ENCODE measurements at regions not wholly inside any gene's neighbourhood (a gene's known extent, or its start where the extent isn't known, plus 50 kb on each side); places are given as distances from the start of the nearest gene placed in this dataset.

DNA sequence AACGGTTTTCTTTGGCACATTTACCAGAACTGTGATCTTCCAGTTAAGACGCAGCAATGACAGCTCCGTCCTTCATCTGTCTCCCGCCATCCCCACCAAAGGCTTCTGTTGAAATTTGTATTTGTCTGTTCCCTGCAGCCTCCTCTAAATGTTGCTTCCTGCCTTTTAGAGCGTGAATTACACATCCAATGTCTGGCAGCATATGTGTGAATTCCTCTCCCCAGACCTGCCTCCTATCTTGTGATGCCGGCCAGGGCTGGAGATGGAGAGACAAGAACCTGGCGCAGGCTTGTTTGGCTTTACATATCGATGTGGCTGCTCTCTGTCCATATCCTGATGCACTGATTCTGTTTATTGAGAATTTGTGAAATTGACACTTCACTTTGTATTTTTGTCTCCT lies 738.4 kb upstream of the TMEM132C start:
- no peaks in the 10 kb centered on the region for H3K36me3 ChIP-seq
- no peak overlapping the region for H3K27ac ChIP-seq
- DNase-seq (no peak), ATAC-seq (no peak)
- no peak overlapping the region for H3K4me3 ChIP-seq
- TF ChIP-seq, protein P1, sequence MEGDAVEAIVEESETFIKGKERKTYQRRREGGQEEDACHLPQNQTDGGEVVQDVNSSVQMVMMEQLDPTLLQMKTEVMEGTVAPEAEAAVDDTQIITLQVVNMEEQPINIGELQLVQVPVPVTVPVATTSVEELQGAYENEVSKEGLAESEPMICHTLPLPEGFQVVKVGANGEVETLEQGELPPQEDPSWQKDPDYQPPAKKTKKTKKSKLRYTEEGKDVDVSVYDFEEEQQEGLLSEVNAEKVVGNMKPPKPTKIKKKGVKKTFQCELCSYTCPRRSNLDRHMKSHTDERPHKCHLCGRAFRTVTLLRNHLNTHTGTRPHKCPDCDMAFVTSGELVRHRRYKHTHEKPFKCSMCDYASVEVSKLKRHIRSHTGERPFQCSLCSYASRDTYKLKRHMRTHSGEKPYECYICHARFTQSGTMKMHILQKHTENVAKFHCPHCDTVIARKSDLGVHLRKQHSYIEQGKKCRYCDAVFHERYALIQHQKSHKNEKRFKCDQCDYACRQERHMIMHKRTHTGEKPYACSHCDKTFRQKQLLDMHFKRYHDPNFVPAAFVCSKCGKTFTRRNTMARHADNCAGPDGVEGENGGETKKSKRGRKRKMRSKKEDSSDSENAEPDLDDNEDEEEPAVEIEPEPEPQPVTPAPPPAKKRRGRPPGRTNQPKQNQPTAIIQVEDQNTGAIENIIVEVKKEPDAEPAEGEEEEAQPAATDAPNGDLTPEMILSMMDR (IDR thresholded peaks at IDR 0.05 in 4 of 5, conservative IDR thresholded peaks at IDR 0.05 in 1 of 5) = no peak
- no peak for TF ChIP-seq POLR2A (IDR thresholded peaks at IDR 0.05)
- H3K9me3 ChIP-seq = no peaks in the 10 kb centered on the region
- intact Hi-C loops (cut with DNase I; ENCODE audit: low total_unique reads) (no loop called here), in situ Hi-C loops (cut with MboI; ENCODE audit: low sequenced_read_pairs in 4 of 4) (no loop called here)
- H3K4me1 ChIP-seq = no peaks in the 10 kb centered on the region
- H3K27me3 ChIP-seq = no peaks in the 10 kb centered on the region

DNA sequence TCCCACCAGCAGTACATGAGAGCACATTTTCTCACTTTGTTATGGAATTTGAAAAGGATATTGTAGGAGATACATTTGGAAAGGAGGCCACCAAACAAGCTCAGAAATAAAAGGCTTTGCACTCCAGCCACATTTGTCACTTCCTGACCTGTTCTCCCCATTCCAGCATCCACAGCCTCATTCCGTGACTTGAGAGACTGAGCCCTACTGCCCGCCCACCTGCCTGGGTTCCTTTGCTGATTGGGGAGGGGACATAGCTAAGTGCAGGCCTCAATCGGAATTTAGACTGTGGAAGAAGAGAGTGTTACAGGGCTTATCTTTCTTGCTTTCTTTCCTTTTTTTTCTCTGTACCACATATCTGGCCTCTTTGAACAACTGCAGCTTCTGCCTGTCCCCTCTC lies 735.4 kb upstream of the TMEM132C start:
- Histone ChIP-seq H3K9me3 (no peaks in the 10 kb centered on the region), H3K4me1 (no peaks in the 10 kb centered on the region), H3K27me3 (no peaks in the 10 kb centered on the region), H3K36me3 (no peaks in the 10 kb centered on the region), H3K27ac (no peak overlapping the region), H3K4me3 (no peak overlapping the region)
- intact Hi-C loops (cut with DNase I; ENCODE audit: low total_unique reads) = no loop called here
- no peak for ATAC-seq
- in situ Hi-C loops (cut with MboI; ENCODE audit: low sequenced_read_pairs in 4 of 4) = no loop called here
- DNase-seq = no peak
- TF ChIP-seq, protein P1 (IDR thresholded peaks at IDR 0.05 in 4 of 5, conservative IDR thresholded peaks at IDR 0.05 in 1 of 5) = no peak
- TF ChIP-seq POLR2A (IDR thresholded peaks at IDR 0.05) = no peak

DNA sequence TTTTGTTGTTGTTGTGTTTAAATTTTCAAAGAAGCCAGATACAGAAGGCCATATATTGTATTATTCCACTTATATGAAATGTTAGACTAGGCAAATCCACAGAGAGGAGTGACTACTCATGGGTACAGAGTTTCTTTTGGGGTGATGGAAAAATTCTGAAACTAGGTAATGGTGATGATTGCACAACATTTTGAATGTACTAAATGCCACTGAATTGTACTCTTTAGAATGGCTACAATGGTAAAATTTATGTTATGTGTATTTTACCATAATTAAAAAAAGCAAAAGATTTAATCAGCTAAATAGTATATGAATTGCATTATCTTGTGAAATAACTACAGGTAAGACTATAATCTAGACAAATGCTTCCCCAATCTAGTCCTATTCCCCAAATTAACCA lies 733.6 kb upstream of the TMEM132C start:
- intact Hi-C loops (cut with DNase I; ENCODE audit: low total_unique reads) = no loop called here
- Histone ChIP-seq H3K36me3 (no peaks in the 10 kb centered on the region), H3K4me1 (no peaks in the 10 kb centered on the region), H3K9me3 (no peaks in the 10 kb centered on the region), H3K27ac (no peak overlapping the region), H3K4me3 (no peak overlapping the region), H3K27me3 (no peaks in the 10 kb centered on the region)
- TF ChIP-seq, protein P1 (IDR thresholded peaks at IDR 0.05 in 4 of 5, conservative IDR thresholded peaks at IDR 0.05 in 1 of 5) = no peak
- no peak for TF ChIP-seq POLR2A (IDR thresholded peaks at IDR 0.05)
- DNase-seq (no peak), ATAC-seq (no peak)
- in situ Hi-C loops (cut with MboI; ENCODE audit: low sequenced_read_pairs in 4 of 4) = no loop called here

DNA sequence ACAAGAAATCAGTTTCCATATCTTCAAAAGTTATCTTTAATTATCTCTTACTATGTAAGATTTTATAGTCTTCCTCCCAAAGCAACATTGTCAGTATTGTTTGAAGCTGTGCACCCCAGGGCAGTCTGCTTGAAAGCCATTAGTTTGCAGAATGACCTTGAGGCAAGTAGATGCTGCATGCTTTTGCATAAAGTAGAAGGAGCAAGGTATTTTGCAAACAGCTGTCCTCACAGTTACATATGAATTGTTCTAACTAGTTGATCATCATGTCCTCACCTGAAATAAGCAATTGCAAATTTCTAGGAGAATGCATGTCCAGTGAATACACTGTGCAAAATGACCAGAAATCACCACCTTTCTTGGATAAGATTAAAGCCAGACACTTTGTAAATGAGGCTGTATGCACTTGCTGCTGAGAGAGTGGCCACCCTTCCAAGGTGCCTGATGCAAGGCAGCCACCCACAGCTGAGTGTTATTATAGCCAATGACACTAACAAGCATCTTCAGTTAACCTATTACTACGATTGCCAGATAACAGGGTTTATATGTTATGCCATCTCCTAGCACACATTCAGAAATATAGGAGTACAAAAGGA lies 730.0 kb upstream of the TMEM132C start:
- DNase-seq = no peak
- Histone ChIP-seq H3K27ac (no peak overlapping the region), H3K4me1 (no peaks in the 10 kb centered on the region), H3K36me3 (no peaks in the 10 kb centered on the region), H3K9me3 (no peaks in the 10 kb centered on the region), H3K4me3 (no peak overlapping the region), H3K27me3 (no peaks in the 10 kb centered on the region)
- no peak for ATAC-seq
- intact Hi-C loops (cut with DNase I; ENCODE audit: low total_unique reads) (no loop called here), in situ Hi-C loops (cut with MboI; ENCODE audit: low sequenced_read_pairs in 4 of 4) (no loop called here)
- no peak for TF ChIP-seq POLR2A (IDR thresholded peaks at IDR 0.05)
- TF ChIP-seq, protein P1 (IDR thresholded peaks at IDR 0.05 in 4 of 5, conservative IDR thresholded peaks at IDR 0.05 in 1 of 5) = no peak

DNA sequence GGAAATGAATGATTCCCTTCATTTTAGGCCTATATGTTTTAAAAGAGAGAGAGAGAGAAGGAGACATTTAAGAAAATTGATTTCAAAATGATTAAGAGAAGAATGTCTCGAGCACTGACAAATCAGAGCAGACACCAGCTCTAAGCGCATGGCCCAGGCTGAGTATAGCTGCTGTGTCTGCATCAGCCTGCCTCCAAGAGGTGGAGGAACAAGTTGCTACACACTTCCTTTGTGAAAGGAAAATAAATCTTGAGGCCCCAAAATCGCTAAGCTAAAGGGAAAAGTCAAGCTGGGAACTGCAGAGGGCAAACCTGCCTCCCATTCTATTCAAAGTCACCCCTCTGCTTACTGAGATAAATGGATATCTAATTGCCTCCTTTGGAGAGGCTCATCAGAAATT lies 728.7 kb upstream of the TMEM132C start:
- intact Hi-C loops (cut with DNase I; ENCODE audit: low total_unique reads) (no loop called here), in situ Hi-C loops (cut with MboI; ENCODE audit: low sequenced_read_pairs in 4 of 4) (no loop called here)
- DNase-seq = no peak
- Histone ChIP-seq H3K36me3 (no peaks in the 10 kb centered on the region), H3K4me1 (no peaks in the 10 kb centered on the region), H3K27ac (no peak overlapping the region), H3K9me3 (no peaks in the 10 kb centered on the region), H3K4me3 (no peak overlapping the region), H3K27me3 (no peaks in the 10 kb centered on the region)
- ATAC-seq = no peak
- TF ChIP-seq POLR2A (IDR thresholded peaks at IDR 0.05) = no peak
- TF ChIP-seq, protein P1 (IDR thresholded peaks at IDR 0.05 in 4 of 5, conservative IDR thresholded peaks at IDR 0.05 in 1 of 5) = no peak

Measured in gastrocnemius medialis (tissue), 4 donors.